ENCODE measurements at regions not wholly inside any gene's neighbourhood (a gene's known extent, or its start where the extent isn't known, plus 50 kb on each side); places are given as distances from the start of the nearest gene placed in this dataset.

DNA sequence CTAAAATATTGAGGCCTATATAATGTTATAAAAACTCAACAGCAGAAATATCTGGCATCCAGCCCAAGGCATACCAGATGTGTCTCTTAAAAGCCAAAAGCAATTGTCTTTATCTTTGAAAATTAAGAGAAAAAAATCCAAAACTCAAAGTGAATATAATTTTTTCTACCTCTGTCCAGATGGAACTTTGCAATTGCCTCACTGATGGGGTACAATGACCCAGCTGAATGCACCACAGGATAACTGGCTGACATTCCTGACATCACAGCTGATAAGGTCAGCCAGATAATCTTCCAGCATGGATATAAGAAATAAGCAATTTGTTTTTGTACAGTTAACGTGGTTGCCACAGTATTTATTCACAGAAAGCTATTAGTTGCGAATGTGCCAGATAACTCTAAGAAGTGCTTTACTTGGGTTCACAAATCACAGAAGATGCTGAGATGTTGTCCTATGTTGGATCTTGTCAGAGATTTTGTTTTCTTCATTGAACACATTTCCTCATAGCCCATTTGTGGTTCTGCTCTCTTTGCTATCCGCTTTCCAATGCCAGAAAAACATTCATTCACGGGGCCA is 566.9 kb upstream of the CCDC54 start:
- H3K27me3 Mint-ChIP-seq, result no peaks in the 10 kb centered on the region
- H3K36me3 Mint-ChIP-seq, result no peaks in the 10 kb centered on the region
- no peaks in the 10 kb centered on the region for H3K4me1 Mint-ChIP-seq

DNA sequence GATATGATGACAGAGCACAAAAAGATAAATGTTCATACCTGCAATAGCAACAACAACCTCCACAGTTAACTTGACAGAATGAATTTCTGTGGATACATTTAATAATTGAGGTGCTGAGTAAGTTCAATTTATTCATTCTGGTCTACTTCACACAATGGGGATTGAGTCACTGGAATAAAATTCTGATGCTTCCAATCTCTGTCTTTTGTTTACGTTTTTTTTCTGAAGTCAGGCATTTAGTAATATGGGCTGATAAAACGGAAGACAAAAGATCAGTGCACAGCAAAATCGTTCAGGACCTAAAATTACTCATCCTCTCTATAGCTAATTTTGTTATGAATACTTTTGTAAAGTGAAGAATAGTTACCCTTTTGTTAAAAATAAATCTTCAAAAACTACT is 565.9 kb upstream of the CCDC54 start:
- Mint-ChIP-seq H3K9me3 (peaks cover 0 to 1% (median 0%) of the 10 kb centered on the region in 7 donors), H3K27ac (no peak overlapping the region), H3K27me3 (no peaks in the 10 kb centered on the region), H3K36me3 (no peaks in the 10 kb centered on the region), H3K4me1 (no peaks in the 10 kb centered on the region), H3K4me3 (no peak overlapping the region)
- no peak overlapping the region for H3K4me3 ChIP-seq (ENCODE audit: low read depth, low read length)
- H3K9me3 ChIP-seq (ENCODE audit: control insufficient read depth in 2 of 2, low read length in 2 of 2), result no peaks in the 10 kb centered on the region
- ATAC-seq (ENCODE audit: low read depth in 2 of 2), result no peak
- no peak for DNase-seq
- H3K4me1 ChIP-seq (ENCODE audit: control insufficient read depth, insufficient read depth, low read length, poor library complexity, severe bottlenecking), result no peaks in the 10 kb centered on the region
- no peaks in the 10 kb centered on the region for H3K36me3 ChIP-seq (ENCODE audit: control insufficient read depth, insufficient read depth, low read length)
- H3K27me3 ChIP-seq (ENCODE audit: control insufficient read depth, insufficient read depth, low read length), result no peaks in the 10 kb centered on the region
- no peak overlapping the region for H3K27ac ChIP-seq (ENCODE audit: insufficient read depth, low read length, poor library complexity, severe bottlenecking)

More for the DNA sequence above, 566.9 kb upstream of the CCDC54 start:
- H3K9me3 ChIP-seq (ENCODE audit: control insufficient read depth in 2 of 2, low read length in 2 of 2), result no peaks in the 10 kb centered on the region
- DNase-seq (no peak), ATAC-seq (ENCODE audit: low read depth in 2 of 2) (no peak)
- H3K9me3 Mint-ChIP-seq, result peaks cover 0 to 1% (median 0%) of the 10 kb centered on the region in 7 donors
- no peak overlapping the region for H3K4me3 ChIP-seq (ENCODE audit: low read depth, low read length)
- no peaks in the 10 kb centered on the region for H3K27me3 ChIP-seq (ENCODE audit: control insufficient read depth, insufficient read depth, low read length)
- H3K36me3 ChIP-seq (ENCODE audit: control insufficient read depth, insufficient read depth, low read length), result no peaks in the 10 kb centered on the region
- H3K4me3 Mint-ChIP-seq, result no peak overlapping the region
- H3K4me1 ChIP-seq (ENCODE audit: control insufficient read depth, insufficient read depth, low read length, poor library complexity, severe bottlenecking), result no peaks in the 10 kb centered on the region
- H3K27ac ChIP-seq (ENCODE audit: insufficient read depth, low read length, poor library complexity, severe bottlenecking), result no peak overlapping the region
- H3K27ac Mint-ChIP-seq, result no peak overlapping the region

DNA sequence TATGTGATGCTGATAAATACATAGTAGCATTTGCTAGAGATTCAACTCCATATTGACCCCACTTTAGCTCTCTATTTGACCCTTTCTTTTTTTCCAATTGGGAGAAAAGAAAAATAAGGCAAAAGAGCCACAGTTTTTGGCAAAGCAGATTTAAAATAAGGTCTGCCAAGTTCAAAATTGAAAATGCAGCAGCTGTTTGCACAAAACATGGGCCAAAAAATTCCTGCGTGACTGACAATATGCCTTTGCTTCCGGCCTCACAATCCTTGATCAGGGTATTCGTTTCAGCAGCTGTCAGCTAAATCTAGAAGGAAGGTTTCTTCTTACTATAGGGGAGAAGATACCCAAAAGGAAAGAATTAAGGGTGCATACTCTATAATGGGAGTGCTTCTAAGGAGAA is 563.5 kb upstream of the CCDC54 start:
- no peak overlapping the region for H3K27ac ChIP-seq (ENCODE audit: insufficient read depth, low read length, poor library complexity, severe bottlenecking)
- Mint-ChIP-seq H3K4me3 (no peak overlapping the region), H3K36me3 (no peaks in the 10 kb centered on the region), H3K9me3 (peaks cover 0 to 1% (median 0%) of the 10 kb centered on the region in 7 donors), H3K4me1 (no peaks in the 10 kb centered on the region), H3K27ac (no peak overlapping the region), H3K27me3 (no peaks in the 10 kb centered on the region)
- H3K4me3 ChIP-seq (ENCODE audit: low read depth, low read length), result no peak overlapping the region
- no peaks in the 10 kb centered on the region for H3K4me1 ChIP-seq (ENCODE audit: control insufficient read depth, insufficient read depth, low read length, poor library complexity, severe bottlenecking)
- H3K36me3 ChIP-seq (ENCODE audit: control insufficient read depth, insufficient read depth, low read length), result no peaks in the 10 kb centered on the region
- no peaks in the 10 kb centered on the region for H3K9me3 ChIP-seq (ENCODE audit: control insufficient read depth in 2 of 2, low read length in 2 of 2)
- DNase-seq, result no peak
- H3K27me3 ChIP-seq (ENCODE audit: control insufficient read depth, insufficient read depth, low read length), result no peaks in the 10 kb centered on the region
- ATAC-seq (ENCODE audit: low read depth in 2 of 2), result no peak

DNA sequence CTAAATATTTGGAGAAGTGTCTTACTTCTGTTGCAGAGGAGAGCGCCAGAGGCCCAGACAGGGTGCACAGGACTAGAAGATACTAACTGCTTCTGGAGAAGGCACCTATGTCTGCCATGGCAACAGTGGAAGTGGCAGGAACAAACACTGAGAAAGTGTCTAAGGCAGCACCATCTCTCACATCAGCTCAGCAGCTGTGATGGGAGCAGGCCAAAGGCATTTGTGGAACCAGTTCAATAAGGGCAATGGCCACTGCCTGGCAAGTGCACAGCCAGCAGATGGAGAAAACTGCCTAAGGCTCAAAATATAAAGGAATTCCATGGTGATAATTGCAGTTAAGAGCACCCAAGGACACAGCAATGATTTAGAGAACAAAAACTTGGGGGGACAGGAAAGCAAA is 563.0 kb upstream of the CCDC54 start:
- no peak overlapping the region for H3K27ac Mint-ChIP-seq

DNA sequence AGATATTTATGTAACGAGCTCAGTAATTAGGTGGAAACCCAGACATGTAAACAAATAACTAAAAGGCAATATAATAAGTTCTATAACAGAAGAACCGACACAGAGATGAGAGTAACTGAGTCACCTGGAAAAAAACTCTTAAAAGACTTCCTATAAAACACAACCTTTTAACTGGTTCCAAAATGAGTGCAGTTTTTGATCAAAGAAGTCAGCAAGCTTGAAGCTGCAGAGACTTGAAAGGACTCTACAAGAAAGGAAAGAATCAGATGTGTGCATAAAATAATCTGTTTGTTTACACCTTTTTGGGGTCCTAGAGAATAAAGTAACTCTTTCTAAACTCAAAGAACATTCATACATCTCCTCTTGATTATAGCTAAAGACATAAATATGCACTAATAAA is 560.4 kb upstream of the CCDC54 start:
- Mint-ChIP-seq H3K4me1 (no peaks in the 10 kb centered on the region), H3K9me3 (peaks cover 0 to 1% (median 0%) of the 10 kb centered on the region in 7 donors)

More for the DNA sequence above, 563.0 kb upstream of the CCDC54 start:
- Histone ChIP-seq H3K4me3 (ENCODE audit: low read depth, low read length) (no peak overlapping the region), H3K27ac (ENCODE audit: insufficient read depth, low read length, poor library complexity, severe bottlenecking) (no peak overlapping the region), H3K27me3 (ENCODE audit: control insufficient read depth, insufficient read depth, low read length) (no peaks in the 10 kb centered on the region), H3K9me3 (ENCODE audit: control insufficient read depth in 2 of 2, low read length in 2 of 2) (no peaks in the 10 kb centered on the region), H3K4me1 (ENCODE audit: control insufficient read depth, insufficient read depth, low read length, poor library complexity, severe bottlenecking) (no peaks in the 10 kb centered on the region), H3K36me3 (ENCODE audit: control insufficient read depth, insufficient read depth, low read length) (no peaks in the 10 kb centered on the region)
- Mint-ChIP-seq H3K4me3 (no peak overlapping the region), H3K9me3 (peaks cover 0 to 1% (median 0%) of the 10 kb centered on the region in 7 donors), H3K4me1 (no peaks in the 10 kb centered on the region), H3K27me3 (no peaks in the 10 kb centered on the region), H3K36me3 (no peaks in the 10 kb centered on the region)
- ATAC-seq (ENCODE audit: low read depth in 2 of 2) (no peak), DNase-seq (no peak)

DNA sequence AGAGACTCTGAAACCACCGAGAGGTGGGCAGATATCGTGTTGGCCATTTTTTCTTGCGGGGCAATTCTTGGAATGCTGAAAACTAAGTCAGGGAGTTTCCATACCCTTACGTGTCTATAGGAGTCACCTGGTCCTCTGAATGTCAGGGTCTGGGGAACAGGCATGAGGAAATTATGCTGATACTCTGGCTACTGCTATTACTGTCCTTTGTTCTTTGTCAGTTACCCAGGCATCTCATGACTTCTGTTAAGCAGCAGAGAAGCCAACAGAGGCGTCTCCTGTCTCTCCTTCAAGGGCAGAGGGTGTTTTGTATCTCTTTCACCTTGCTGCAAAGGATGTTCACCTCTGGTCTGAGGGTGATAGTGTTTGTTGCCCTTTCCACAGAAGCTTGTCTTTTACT is 559.5 kb upstream of the CCDC54 start:
- no peaks in the 10 kb centered on the region for H3K27me3 Mint-ChIP-seq
- no peak overlapping the region for H3K27ac Mint-ChIP-seq
- Histone ChIP-seq H3K9me3 (ENCODE audit: control insufficient read depth in 2 of 2, low read length in 2 of 2) (no peaks in the 10 kb centered on the region), H3K27me3 (ENCODE audit: control insufficient read depth, insufficient read depth, low read length) (no peaks in the 10 kb centered on the region), H3K4me3 (ENCODE audit: low read depth, low read length) (no peak overlapping the region), H3K4me1 (ENCODE audit: control insufficient read depth, insufficient read depth, low read length, poor library complexity, severe bottlenecking) (no peaks in the 10 kb centered on the region), H3K36me3 (ENCODE audit: control insufficient read depth, insufficient read depth, low read length) (no peaks in the 10 kb centered on the region), H3K27ac (ENCODE audit: insufficient read depth, low read length, poor library complexity, severe bottlenecking) (no peak overlapping the region)
- H3K9me3 Mint-ChIP-seq, result peaks cover 0 to 1% (median 0%) of the 10 kb centered on the region in 7 donors
- no peak overlapping the region for H3K4me3 Mint-ChIP-seq
- no peaks in the 10 kb centered on the region for H3K36me3 Mint-ChIP-seq
- DNase-seq (no peak), ATAC-seq (ENCODE audit: low read depth in 2 of 2) (no peak)
- no peaks in the 10 kb centered on the region for H3K4me1 Mint-ChIP-seq

More for the DNA sequence above, 560.4 kb upstream of the CCDC54 start:
- Mint-ChIP-seq H3K27ac (no peak overlapping the region), H3K4me3 (no peak overlapping the region), H3K27me3 (no peaks in the 10 kb centered on the region), H3K36me3 (no peaks in the 10 kb centered on the region)
- Histone ChIP-seq H3K9me3 (ENCODE audit: control insufficient read depth in 2 of 2, low read length in 2 of 2) (no peaks in the 10 kb centered on the region), H3K36me3 (ENCODE audit: control insufficient read depth, insufficient read depth, low read length) (no peaks in the 10 kb centered on the region), H3K4me1 (ENCODE audit: control insufficient read depth, insufficient read depth, low read length, poor library complexity, severe bottlenecking) (no peaks in the 10 kb centered on the region), H3K27me3 (ENCODE audit: control insufficient read depth, insufficient read depth, low read length) (no peaks in the 10 kb centered on the region), H3K4me3 (ENCODE audit: low read depth, low read length) (no peak overlapping the region), H3K27ac (ENCODE audit: insufficient read depth, low read length, poor library complexity, severe bottlenecking) (no peak overlapping the region)
- ATAC-seq (ENCODE audit: low read depth in 2 of 2) (no peak), DNase-seq (no peak)

DNA sequence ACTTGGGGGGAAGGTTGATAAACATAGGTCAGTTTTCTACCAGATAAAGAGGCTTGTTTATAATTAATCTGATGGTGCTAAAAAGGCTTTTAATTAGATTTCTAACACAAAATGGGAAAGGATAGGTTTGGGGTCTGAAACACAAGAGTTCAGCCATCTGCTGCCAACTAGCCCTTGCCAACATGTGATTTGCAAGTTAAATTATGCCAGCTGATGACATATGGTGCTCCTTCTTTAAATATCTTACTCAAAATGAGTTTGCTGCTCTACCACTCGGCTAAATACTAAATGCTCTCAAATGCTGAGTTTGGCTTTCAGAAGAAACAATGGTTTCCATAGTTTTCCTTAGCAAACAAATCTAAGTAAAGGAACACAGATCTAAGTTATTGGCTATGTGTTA is 557.8 kb upstream of the CCDC54 start:
- no peak overlapping the region for H3K27ac Mint-ChIP-seq
- Histone ChIP-seq H3K4me3 (ENCODE audit: low read depth, low read length) (no peak overlapping the region), H3K4me1 (ENCODE audit: control insufficient read depth, insufficient read depth, low read length, poor library complexity, severe bottlenecking) (no peaks in the 10 kb centered on the region), H3K27me3 (ENCODE audit: control insufficient read depth, insufficient read depth, low read length) (no peaks in the 10 kb centered on the region), H3K27ac (ENCODE audit: insufficient read depth, low read length, poor library complexity, severe bottlenecking) (no peak overlapping the region), H3K9me3 (ENCODE audit: control insufficient read depth in 2 of 2, low read length in 2 of 2) (no peaks in the 10 kb centered on the region), H3K36me3 (ENCODE audit: control insufficient read depth, insufficient read depth, low read length) (no peaks in the 10 kb centered on the region)
- H3K36me3 Mint-ChIP-seq, result no peaks in the 10 kb centered on the region
- no peak overlapping the region for H3K4me3 Mint-ChIP-seq
- H3K27me3 Mint-ChIP-seq, result no peaks in the 10 kb centered on the region
- ATAC-seq (ENCODE audit: low read depth in 2 of 2) (no peak), DNase-seq (no peak)
- no peaks in the 10 kb centered on the region for H3K4me1 Mint-ChIP-seq
- peaks cover 0 to 2% (median 0%) of the 10 kb centered on the region in 7 donors for H3K9me3 Mint-ChIP-seq

DNA sequence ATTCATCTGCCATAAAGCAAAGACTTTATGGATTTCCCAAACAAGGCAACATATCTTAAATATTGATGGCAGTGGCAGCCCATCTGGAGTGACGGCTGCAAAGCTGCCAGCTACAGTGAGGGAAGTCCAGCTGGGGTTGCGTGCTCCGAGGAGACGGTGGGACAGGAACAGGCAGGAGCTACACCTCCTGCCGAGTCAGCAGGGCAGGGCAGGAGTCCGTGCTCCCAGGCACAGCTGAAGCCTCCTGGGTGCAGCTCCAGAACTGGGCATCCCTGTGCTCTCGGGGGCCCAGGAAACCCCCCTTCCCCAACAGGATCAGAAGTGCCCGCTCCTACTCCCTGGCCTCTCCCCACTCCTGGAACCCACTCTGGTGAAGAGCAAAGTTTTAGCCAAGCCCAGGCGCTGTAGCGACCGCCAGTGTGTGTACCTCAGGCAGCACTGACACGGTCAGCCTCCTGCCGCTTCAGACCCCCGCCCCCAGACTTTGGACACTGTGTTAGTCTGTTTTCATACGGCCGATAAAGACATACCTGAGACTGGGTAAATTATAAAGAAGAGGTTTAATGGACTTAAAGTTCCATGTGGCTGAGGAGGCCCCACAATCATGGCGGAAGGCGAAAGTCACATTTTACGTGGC is 556.4 kb upstream of the CCDC54 start:
- H3K9me3 ChIP-seq (ENCODE audit: control insufficient read depth in 2 of 2, low read length in 2 of 2), result no peaks in the 10 kb centered on the region
- Mint-ChIP-seq H3K36me3 (no peaks in the 10 kb centered on the region), H3K9me3 (peaks cover 0 to 2% (median 0%) of the 10 kb centered on the region in 7 donors), H3K4me1 (no peaks in the 10 kb centered on the region), H3K27me3 (no peaks in the 10 kb centered on the region), H3K27ac (no peak overlapping the region), H3K4me3 (no peak overlapping the region)
- no peaks in the 10 kb centered on the region for H3K36me3 ChIP-seq (ENCODE audit: control insufficient read depth, insufficient read depth, low read length)
- H3K4me3 ChIP-seq (ENCODE audit: low read depth, low read length), result no peak overlapping the region
- H3K4me1 ChIP-seq (ENCODE audit: control insufficient read depth, insufficient read depth, low read length, poor library complexity, severe bottlenecking), result no peaks in the 10 kb centered on the region
- ATAC-seq (ENCODE audit: low read depth in 2 of 2) (no peak), DNase-seq (no peak)
- H3K27me3 ChIP-seq (ENCODE audit: control insufficient read depth, insufficient read depth, low read length), result no peaks in the 10 kb centered on the region
- no peak overlapping the region for H3K27ac ChIP-seq (ENCODE audit: insufficient read depth, low read length, poor library complexity, severe bottlenecking)
